DMS79 (cell line): ENCODE measurements at regions not wholly inside any gene's neighbourhood (a gene's known extent, or its start where the extent isn't known, plus 50 kb on each side); places are given as distances from the start of the nearest gene placed in this dataset.

Experiments
- DNase-seq: peaks from one replicate; lab custom pipeline; 2025; lab: John Stamatoyannopoulos, UW

- DNase-seq = no peak
Measured at GRCh38 chr3:194279701-194280360, 71.3 kb downstream of the CPN2 start.

DNA sequence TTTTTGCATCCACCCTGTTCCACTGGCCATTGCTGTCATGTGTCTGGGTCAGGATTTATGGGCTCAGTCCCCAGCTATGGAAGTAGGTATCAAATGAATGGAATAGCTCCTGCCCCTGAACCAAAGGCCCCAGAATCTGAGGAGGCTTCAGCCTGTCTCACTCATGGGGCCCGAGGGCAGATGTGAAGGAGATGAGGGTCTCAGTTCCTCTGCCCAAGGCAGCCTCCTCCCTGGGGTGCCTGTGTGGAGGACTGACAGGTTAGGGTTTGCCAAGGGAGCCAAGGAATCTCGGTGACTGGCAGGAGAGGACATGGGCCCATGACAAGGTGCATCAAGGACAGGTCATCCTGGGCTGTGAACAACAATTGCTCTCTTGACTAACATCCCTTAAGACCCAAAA is 70.4 kb downstream of the CPN2 start:
- no peak for DNase-seq

DNA sequence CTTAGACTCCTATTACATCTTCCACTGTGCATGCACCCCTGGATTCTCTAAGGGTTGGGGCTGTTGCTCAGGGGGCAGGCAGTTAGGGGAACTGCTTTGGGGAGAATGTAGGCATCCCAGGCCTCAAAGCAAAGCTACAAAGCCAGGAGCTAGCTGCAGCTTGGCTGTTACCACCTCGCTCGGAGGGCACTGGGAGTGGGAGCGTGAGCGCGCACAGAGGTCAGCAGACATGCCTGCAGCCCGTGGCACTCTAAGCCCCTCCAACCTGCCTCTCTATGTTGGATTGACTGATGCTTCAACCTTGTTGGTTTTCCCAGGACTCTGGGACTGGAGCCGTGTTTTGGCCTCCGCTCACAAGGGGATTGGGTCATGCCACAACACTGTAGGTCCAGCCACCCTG is 69.8 kb downstream of the CPN2 start:
- no peak for DNase-seq

DNA sequence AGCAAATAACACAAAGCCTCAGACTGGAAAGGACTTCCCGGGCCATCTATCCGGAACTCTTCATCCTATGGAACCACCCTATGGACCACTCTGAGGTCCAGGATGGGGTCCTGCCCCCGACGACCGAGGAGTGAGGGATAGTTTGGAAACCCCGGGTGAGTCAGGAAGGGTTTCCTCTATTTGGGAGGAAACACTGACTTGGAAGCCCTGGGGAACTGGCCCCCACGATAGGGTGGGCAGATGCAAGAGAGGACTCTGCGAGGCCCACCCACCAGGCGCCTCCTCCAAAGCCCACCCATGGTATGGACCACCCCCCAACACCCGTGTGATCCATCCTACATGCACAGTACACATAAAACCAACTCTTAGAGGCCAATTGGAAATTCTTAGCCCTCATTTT is 69.4 kb downstream of the CPN2 start:
- DNase-seq = no peak

GRCh38 chr3:194282436-194283122 is 68.5 kb downstream of the CPN2 start:
- no peak for DNase-seq

DNA sequence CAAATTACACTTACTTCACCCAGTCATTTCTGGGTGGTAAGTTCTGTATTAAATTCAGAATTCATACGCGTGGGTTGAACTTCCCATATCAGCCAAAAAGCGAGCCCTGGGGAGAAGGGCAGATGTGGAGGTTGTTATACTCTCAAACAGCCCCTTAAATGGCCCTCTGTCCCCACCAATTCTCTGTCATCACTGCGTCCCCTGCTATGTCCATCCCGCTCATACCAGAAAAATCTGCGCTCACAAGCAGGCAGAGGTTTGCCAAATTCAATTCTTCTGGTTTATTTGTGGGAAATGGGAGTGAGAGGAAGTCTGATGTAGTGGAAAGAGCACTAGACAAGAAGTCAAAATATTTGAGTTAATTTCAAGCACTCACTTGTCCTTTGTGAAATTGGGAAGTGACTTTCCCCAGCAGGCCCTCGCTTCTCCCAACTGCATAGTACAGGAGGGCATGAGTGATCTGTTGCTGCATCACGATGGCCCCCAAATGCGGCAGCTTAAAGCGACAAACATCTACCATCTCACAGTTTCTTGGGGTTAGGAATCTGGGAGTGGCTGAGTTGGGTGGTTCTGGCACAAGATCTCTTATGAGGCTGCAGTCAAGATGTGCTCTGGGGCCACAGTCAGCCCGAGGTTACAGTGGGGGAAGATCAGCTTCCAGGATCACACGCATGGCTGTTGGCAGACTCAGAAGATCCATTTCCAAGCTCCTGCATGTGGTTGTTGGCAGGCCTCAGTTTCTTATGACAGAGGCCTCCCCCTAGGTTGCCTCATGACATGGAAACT is 67.7 kb downstream of the CPN2 start:
- DNase-seq = no peak

DNA sequence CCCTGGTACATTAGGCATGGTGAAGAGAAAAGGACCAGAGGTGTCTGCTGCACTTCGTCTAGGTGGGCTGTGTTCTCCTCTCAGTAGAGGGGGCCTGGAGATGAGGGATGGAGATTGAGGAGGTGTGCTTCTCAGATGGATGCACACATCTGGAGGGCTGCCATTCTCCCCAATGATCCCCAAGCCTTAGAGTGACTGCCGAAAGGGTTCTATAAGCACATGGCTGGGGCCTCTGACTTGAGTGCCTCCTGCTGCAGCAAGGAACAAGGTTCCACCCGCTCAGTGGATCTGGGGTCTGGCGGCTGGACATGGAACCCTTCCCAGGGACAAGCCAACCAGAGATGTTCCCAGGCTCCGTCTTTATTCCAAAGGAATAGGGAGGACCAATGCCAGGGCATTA is 66.8 kb downstream of the CPN2 start:
- no peak for DNase-seq

- no peak for DNase-seq
Measured at GRCh38 chr3:194285024-194285849, 65.9 kb downstream of the CPN2 start.

DNA sequence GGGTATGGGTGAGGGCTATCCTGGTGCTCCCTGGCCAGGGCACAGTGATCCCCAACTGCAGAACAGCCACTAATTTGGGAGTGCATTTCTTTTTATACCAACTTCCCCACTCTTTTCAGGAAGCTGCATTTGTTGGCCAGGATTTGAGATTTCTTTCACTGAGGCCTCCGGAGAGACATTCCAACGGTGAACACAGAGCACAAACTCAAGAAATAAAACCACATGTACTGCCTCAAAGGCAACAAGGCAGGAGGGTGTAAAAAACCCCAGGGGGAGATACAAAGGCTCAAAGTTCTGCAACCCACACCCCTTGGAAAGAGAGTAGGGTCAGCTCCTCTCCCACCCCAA is 65.3 kb downstream of the CPN2 start:
- DNase-seq = no peak

GRCh38 chr3:194286375-194287146 is 64.6 kb downstream of the CPN2 start:
- DNase-seq = no peak

DNA sequence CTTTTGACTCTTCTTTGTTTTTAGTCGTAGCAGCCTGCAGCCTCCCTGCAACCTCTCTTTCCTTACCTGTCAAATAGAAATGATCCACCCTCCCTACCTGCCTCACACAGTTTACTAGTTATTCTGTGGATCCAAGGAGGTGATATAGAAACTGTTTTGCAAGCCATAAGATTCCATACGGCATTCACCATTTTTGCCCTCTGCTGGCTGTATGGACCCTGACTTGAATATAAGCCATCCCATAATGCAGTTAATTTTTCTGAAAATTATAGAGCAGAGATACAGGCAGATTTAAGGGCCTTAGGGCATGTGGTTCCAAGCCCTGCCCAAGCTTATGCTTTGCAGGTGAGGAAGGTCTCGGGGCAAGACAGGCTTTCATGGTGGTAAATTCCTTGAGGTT is 63.8 kb downstream of the CPN2 start:
- no peak for DNase-seq

- DNase-seq = no peak
Measured at GRCh38 chr3:194287977-194288706, 63.0 kb downstream of the CPN2 start.
